Neural progenitor cell (in vitro differentiated cells): ENCODE measurements at regions not wholly inside any gene's neighbourhood (a gene's known extent, or its start where the extent isn't known, plus 50 kb on each side); places are given as distances from the start of the nearest gene placed in this dataset.

Experiments used
- DNase-seq: peaks from one replicate; pipeline ENCODE4 v3.0.0-alpha.2; 2016; ENCODE audit warnings: low spot score
- H2AFZ ChIP-seq: fragments of 200-600 bp; sonication (generic); replicated peaks from 2 replicates; pipeline ENCODE4 v1.6.1; 2016; ENCODE audit warnings: antibody characterized with exemption
- H3F3A ChIP-seq: fragments of 200-600 bp; sonication (generic); 2 replicates; pipeline ENCODE4 v1.6.1; 2016; ENCODE audit warnings: antibody characterized with exemption, low read depth
- H3K27ac ChIP-seq: fragments of 200-600 bp; sonication (generic); 2 replicates; pipeline ENCODE4 v1.5.1; 2016; ENCODE audit warnings: mild to moderate bottlenecking
- H3K27me3 ChIP-seq: fragments of 200-600 bp; sonication (generic); 2 replicates; pipeline ENCODE4 v1.6.1; 2016; ENCODE audit warnings: mild to moderate bottlenecking, moderate library complexity
- H3K36me3 ChIP-seq: fragments of 200-600 bp; sonication (generic); 2 replicates; pipeline ENCODE4 v1.5.1; 2016
- H3K4me1 ChIP-seq: fragments of 200-600 bp; sonication (generic); 2 replicates; pipeline ENCODE4 v1.6.1; 2016; ENCODE audit warnings: mixed run types
- H3K4me2 ChIP-seq: fragments of 200-600 bp; sonication (generic); 2 replicates; pipeline ENCODE4 v1.6.1; 2016
- H3K4me3 ChIP-seq: fragments of 200-600 bp; sonication (generic); 2 replicates; pipeline ENCODE4 v1.5.1; 2016
- H3K79me2 ChIP-seq: fragments of 200-600 bp; sonication (generic); 2 replicates; pipeline ENCODE4 v1.6.1; 2016; ENCODE audit warnings: low read depth
- H3K9ac ChIP-seq: fragments of 200-600 bp; sonication (generic); 2 replicates; pipeline ENCODE4 v1.6.1; 2016
- H3K9me3 ChIP-seq: fragments of 200-600 bp; sonication (generic); 2 replicates; pipeline ENCODE4 v1.5.1; 2016; ENCODE audit warnings: low read depth
- H4K20me1 ChIP-seq: fragments of 200-600 bp; sonication (generic); 2 replicates; pipeline ENCODE4 v1.6.1; 2016; ENCODE audit warnings: low read depth
- H3K27ac Mint-ChIP-seq: 3 replicates; pipeline ENCODE4 v1.8.0; 2021; ENCODE audit warnings: mixed read lengths
- H3K27me3 Mint-ChIP-seq: 2 replicates; pipeline ENCODE4 v1.8.0; 2022; ENCODE audit warnings: low read depth, mild to moderate bottlenecking, inconsistent platforms, moderate library complexity, mixed read lengths; ENCODE audit not compliant: insufficient read depth
- H3K36me3 Mint-ChIP-seq: 3 replicates; pipeline ENCODE4 v1.8.0; 2021; ENCODE audit warnings: mixed read lengths
- H3K4me1 Mint-ChIP-seq: 3 replicates; pipeline ENCODE4 v1.8.0; 2021; ENCODE audit warnings: mixed read lengths
- H3K4me3 Mint-ChIP-seq: 3 replicates; pipeline ENCODE4 v1.8.0; 2021; ENCODE audit warnings: mild to moderate bottlenecking, moderate library complexity, mixed read lengths
- H3K9me3 Mint-ChIP-seq: 3 replicates; pipeline ENCODE4 v1.8.0; 2020; ENCODE audit warnings: mixed read lengths
- CTCF ChIP-seq: fragments of 200-600 bp; sonication (generic); IDR thresholded peaks from 2 replicates; pipeline ENCODE4 v1.5.1; 2017; ENCODE audit warnings: antibody characterized with exemption, mild to moderate bottlenecking
- EZH2 ChIP-seq: fragments of 200-600 bp; sonication (generic); IDR thresholded peaks from 2 replicates; pipeline ENCODE4 v1.6.1; 2017; ENCODE audit warnings: antibody characterized with exemption, mild to moderate bottlenecking, moderate library complexity
- EZH2phosphoT487 ChIP-seq: fragments of 200-600 bp; sonication (generic); IDR thresholded peaks from 2 replicates; pipeline ENCODE4 v1.6.1; 2017; ENCODE audit warnings: antibody characterized with exemption

DNA sequence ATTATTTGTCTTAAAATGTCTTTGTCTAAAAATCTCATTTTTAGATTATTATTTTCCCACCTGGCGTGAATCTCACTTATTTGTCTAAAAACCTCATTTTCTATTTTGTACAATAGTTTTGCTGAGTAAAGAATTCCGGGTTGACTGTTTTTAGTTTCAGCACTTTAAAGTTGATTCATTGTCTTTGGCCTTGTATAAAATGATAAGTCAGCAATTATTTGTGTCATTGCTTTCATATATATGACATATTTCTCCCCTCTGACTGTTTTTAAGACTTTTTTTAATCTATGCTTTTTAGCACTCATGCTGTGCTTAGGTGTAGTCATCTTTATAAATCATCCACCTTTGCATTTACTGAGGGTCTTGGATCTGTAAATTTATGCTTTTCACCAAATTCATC lies 92.1 kb upstream of the DOK6 start:
- TF ChIP-seq EZH2phosphoT487 (no peak), CTCF (no peak), EZH2 (no peak)
- no peaks in the 10 kb centered on the region for H3K36me3 Mint-ChIP-seq
- Histone ChIP-seq H2AFZ (no peak overlapping the region), H3K27me3 (no peaks in the 10 kb centered on the region), H3F3A (no peaks in the 10 kb centered on the region), H3K4me1 (no peaks in the 10 kb centered on the region), H4K20me1 (no peaks in the 10 kb centered on the region), H3K4me3 (no peak overlapping the region), H3K79me2 (no peaks in the 10 kb centered on the region), H3K9ac (no peak overlapping the region), H3K9me3 (no peaks in the 10 kb centered on the region), H3K4me2 (no peak overlapping the region), H3K36me3 (no peaks in the 10 kb centered on the region), H3K27ac (no peak overlapping the region)
- no peak overlapping the region for H3K4me3 Mint-ChIP-seq
- H3K27ac Mint-ChIP-seq = no peak overlapping the region
- H3K4me1 Mint-ChIP-seq = no peaks in the 10 kb centered on the region
- H3K27me3 Mint-ChIP-seq = peaks cover 3% of the 10 kb centered on the region
- DNase-seq = no peak
- H3K9me3 Mint-ChIP-seq = no peaks in the 10 kb centered on the region

DNA sequence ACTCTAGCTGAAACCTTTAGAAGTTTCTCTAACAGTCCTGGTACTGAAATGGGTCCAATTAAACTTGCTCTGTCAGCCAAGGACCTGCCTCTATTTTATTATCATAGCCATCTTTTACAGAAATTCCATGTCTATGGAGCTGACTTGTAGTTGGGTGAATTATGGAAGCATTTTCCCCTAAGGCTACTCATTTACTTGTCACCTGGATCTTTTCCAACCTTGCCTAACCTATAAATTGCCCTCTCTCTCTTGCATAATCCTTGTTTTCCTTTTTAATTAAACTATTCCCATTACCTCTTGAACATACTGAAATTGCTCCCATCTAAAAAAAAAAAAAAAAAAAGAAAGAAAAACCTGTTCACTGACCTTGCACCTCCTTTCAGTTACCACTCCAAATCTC lies 74.6 kb upstream of the DOK6 start:
- Histone ChIP-seq H3K4me3 (no peak overlapping the region), H4K20me1 (no peaks in the 10 kb centered on the region), H3K36me3 (no peaks in the 10 kb centered on the region), H3K27me3 (no peaks in the 10 kb centered on the region), H3F3A (no peaks in the 10 kb centered on the region), H3K4me1 (no peaks in the 10 kb centered on the region), H3K27ac (no peak overlapping the region), H3K9me3 (no peaks in the 10 kb centered on the region), H2AFZ (no peak overlapping the region), H3K4me2 (no peak overlapping the region), H3K79me2 (no peaks in the 10 kb centered on the region), H3K9ac (no peak overlapping the region)
- Mint-ChIP-seq H3K27ac (no peak overlapping the region), H3K27me3 (peaks cover 3% of the 10 kb centered on the region), H3K4me1 (no peaks in the 10 kb centered on the region), H3K4me3 (no peak overlapping the region), H3K36me3 (no peaks in the 10 kb centered on the region), H3K9me3 (no peaks in the 10 kb centered on the region)
- no peak for TF ChIP-seq EZH2
- no peak for TF ChIP-seq CTCF
- TF ChIP-seq EZH2phosphoT487 = no peak
- no peak for DNase-seq

DNA sequence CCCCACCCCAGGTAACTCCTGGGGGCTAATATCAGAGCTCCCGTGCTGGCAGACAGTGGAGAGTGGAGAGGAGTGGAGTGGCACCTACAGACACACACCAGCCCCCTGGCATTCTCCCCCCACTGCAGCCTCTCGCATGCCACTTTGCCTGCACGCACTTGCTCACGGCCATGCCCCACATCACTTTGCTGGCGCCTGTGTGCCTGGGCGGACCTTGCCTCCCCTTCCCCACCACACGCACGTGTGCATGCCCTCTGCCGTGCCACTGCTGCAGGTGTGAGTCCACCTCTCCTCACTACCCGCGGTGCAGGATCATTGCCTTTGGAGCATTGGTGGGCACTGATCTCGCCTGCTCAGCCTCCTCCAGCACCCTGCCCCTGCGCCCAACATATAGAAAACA lies 72.6 kb upstream of the DOK6 start:
- H3K27ac Mint-ChIP-seq = no peak overlapping the region
- no peak for DNase-seq

More for the DNA sequence above, 72.6 kb upstream of the DOK6 start:
- Histone ChIP-seq H3F3A (no peaks in the 10 kb centered on the region), H3K9me3 (no peaks in the 10 kb centered on the region), H3K4me2 (no peak overlapping the region), H4K20me1 (no peaks in the 10 kb centered on the region), H3K4me3 (no peak overlapping the region), H3K9ac (no peak overlapping the region), H3K4me1 (no peaks in the 10 kb centered on the region), H3K36me3 (no peaks in the 10 kb centered on the region), H3K27ac (no peak overlapping the region), H3K27me3 (no peaks in the 10 kb centered on the region), H3K79me2 (no peaks in the 10 kb centered on the region), H2AFZ (no peak overlapping the region)
- TF ChIP-seq EZH2 (no peak), CTCF (no peak), EZH2phosphoT487 (no peak)
- Mint-ChIP-seq H3K36me3 (no peaks in the 10 kb centered on the region), H3K4me3 (no peak overlapping the region), H3K27me3 (peaks cover 3% of the 10 kb centered on the region), H3K4me1 (no peaks in the 10 kb centered on the region), H3K9me3 (no peaks in the 10 kb centered on the region)
